H9 (cell line): ENCODE measurements at regions not wholly inside any gene's neighbourhood (a gene's known extent, or its start where the extent isn't known, plus 50 kb on each side); places are given as distances from the start of the nearest gene placed in this dataset.

Source experiments
- DNase-seq: peaks from one replicate; pipeline ENCODE4 v3.0.0-alpha.2; 2017
- H2AFZ ChIP-seq: one replicate; pipeline ENCODE4 v1.6.1; 2013; ENCODE audit warnings: mild to moderate bottlenecking, low read length, control low read depth, moderate library complexity
- H2AK5ac ChIP-seq: 2 replicates; pipeline ENCODE4 v1.6.1; 2013; ENCODE audit warnings: low read length, control low read depth, mixed read lengths; ENCODE audit not compliant: insufficient read length
- H2BK120ac ChIP-seq: one replicate; pipeline ENCODE4 v1.6.1; 2013; ENCODE audit warnings: low read depth, mild to moderate bottlenecking, low read length, control low read depth, inconsistent platforms; ENCODE audit not compliant: poor library complexity, severe bottlenecking
- H2BK12ac ChIP-seq: 2 replicates; pipeline ENCODE4 v1.6.1; 2013; ENCODE audit warnings: low read length, control low read depth, mixed read lengths, low read depth; ENCODE audit not compliant: insufficient read length
- H2BK15ac ChIP-seq: 2 replicates; pipeline ENCODE4 v1.6.1; 2013; ENCODE audit warnings: low read depth, low read length, control low read depth
- H2BK20ac ChIP-seq: one replicate; pipeline ENCODE4 v1.6.1; 2013; ENCODE audit warnings: low read depth, mild to moderate bottlenecking, low read length, control low read depth, inconsistent platforms; ENCODE audit not compliant: poor library complexity, severe bottlenecking
- H2BK5ac ChIP-seq: 2 replicates; pipeline ENCODE4 v1.6.1; 2013; ENCODE audit warnings: low read length, control low read depth, mixed read lengths; ENCODE audit not compliant: insufficient read length
- H3K14ac ChIP-seq: 2 replicates; pipeline ENCODE4 v1.6.1; 2013; ENCODE audit warnings: low read length, control low read depth; ENCODE audit not compliant: insufficient read depth
- H3K18ac ChIP-seq: 2 replicates; pipeline ENCODE4 v1.6.1; 2013; ENCODE audit warnings: low read depth, mild to moderate bottlenecking, mixed read lengths, low read length, control low read depth; ENCODE audit not compliant: insufficient read length
- H3K23ac ChIP-seq: 2 replicates; pipeline ENCODE4 v1.6.1; 2013; ENCODE audit warnings: low read length, control low read depth, mixed read lengths, low read depth; ENCODE audit not compliant: insufficient read length
- H3K23me2 ChIP-seq: 2 replicates; pipeline ENCODE4 v1.6.1; 2013; ENCODE audit warnings: low read depth, mild to moderate bottlenecking, mixed read lengths, low read length, control low read depth; ENCODE audit not compliant: insufficient read length, poor library complexity, severe bottlenecking
- H3K27ac ChIP-seq: 2 replicates; pipeline ENCODE4 v1.5.1; 2013; ENCODE audit warnings: low read length, control low read depth, mixed read lengths, low read depth; ENCODE audit not compliant: insufficient read length
- H3K27me3 ChIP-seq: 2 replicates; pipeline ENCODE4 v1.6.1; 2013; ENCODE audit warnings: low read length, control low read depth, inconsistent platforms; ENCODE audit not compliant: insufficient read depth
- H3K4ac ChIP-seq: 2 replicates; pipeline ENCODE4 v1.6.1; 2013; ENCODE audit warnings: low read depth, mild to moderate bottlenecking, control low read depth, inconsistent platforms, low read length, moderate library complexity
- H3K4me1 ChIP-seq: 2 replicates; pipeline ENCODE4 v1.6.1; 2013; ENCODE audit warnings: low read length, control low read depth, inconsistent platforms; ENCODE audit not compliant: insufficient read depth
- H3K4me2 ChIP-seq: 2 replicates; pipeline ENCODE4 v1.6.1; 2013; ENCODE audit warnings: low read length, control low read depth, mixed read lengths; ENCODE audit not compliant: insufficient read length, insufficient read depth
- H3K56ac ChIP-seq: 2 replicates; pipeline ENCODE4 v1.6.1; 2013; ENCODE audit warnings: low read depth, mild to moderate bottlenecking, mixed read lengths, low read length, control low read depth; ENCODE audit not compliant: insufficient read length
- H3K79me1 ChIP-seq: 2 replicates; pipeline ENCODE4 v1.6.1; 2013; ENCODE audit warnings: low read depth, mild to moderate bottlenecking, moderate library complexity, low read length, control low read depth, inconsistent platforms; ENCODE audit not compliant: insufficient read depth, poor library complexity, severe bottlenecking
- H3K79me2 ChIP-seq: 2 replicates; pipeline ENCODE4 v1.6.1; 2013; ENCODE audit warnings: low read length, control low read depth, inconsistent platforms; ENCODE audit not compliant: insufficient read depth
- H3K9ac ChIP-seq: 2 replicates; pipeline ENCODE4 v1.6.1; 2013; ENCODE audit warnings: low read length, control low read depth, mixed read lengths; ENCODE audit not compliant: insufficient read length; ENCODE audit errors: extremely low read depth
- H3K9me3 ChIP-seq: one replicate; pipeline ENCODE4 v1.6.1; 2013; ENCODE audit warnings: low read depth, low read length, inconsistent platforms; ENCODE audit not compliant: control insufficient read depth
- H3T11ph ChIP-seq: one replicate; pipeline ENCODE4 v1.6.1; 2013; ENCODE audit warnings: mild to moderate bottlenecking, low read length, control low read depth, inconsistent platforms
- H4K20me1 ChIP-seq: one replicate; pipeline ENCODE4 v1.6.1; 2013; ENCODE audit not compliant: control insufficient read depth, insufficient read length, insufficient read depth
- H4K5ac ChIP-seq: 2 replicates; pipeline ENCODE4 v1.6.1; 2013; ENCODE audit warnings: low read depth, mild to moderate bottlenecking, mixed read lengths, low read length, control low read depth; ENCODE audit not compliant: insufficient read length
- H4K8ac ChIP-seq: replicated peaks from 2 replicates; pipeline ENCODE4 v1.6.1; 2013; ENCODE audit warnings: low read length, control low read depth, mixed read lengths, low read depth; ENCODE audit not compliant: insufficient read length
- H4K91ac ChIP-seq: 2 replicates; pipeline ENCODE4 v1.6.1; 2013; ENCODE audit warnings: low read depth, mild to moderate bottlenecking, moderate library complexity, mixed read lengths, low read length, control low read depth; ENCODE audit not compliant: insufficient read length
- H3K27ac Mint-ChIP-seq, 3 experiments: 2 replicates in 2 of 3; 3 replicates in 1 of 3; pipeline ENCODE4 v1.8.0; 2020 to 2021; ENCODE audit warnings: mixed read lengths in 3 of 3, mild to moderate bottlenecking in 1 of 3, moderate library complexity in 1 of 3
- H3K27me3 Mint-ChIP-seq: 2 replicates; pipeline ENCODE4 v1.8.0; 2021; ENCODE audit warnings: low read depth, mild to moderate bottlenecking, moderate library complexity, mixed read lengths
- H3K36me3 Mint-ChIP-seq, 3 experiments: 2 replicates in 2 of 3; 3 replicates in 1 of 3; pipeline ENCODE4 v1.8.0; 2020 to 2021; ENCODE audit warnings: low read depth in 3 of 3, mixed read lengths in 3 of 3; ENCODE audit not compliant: insufficient read depth in 1 of 3
- H3K4me1 Mint-ChIP-seq, 2 experiments: 2 replicates each; pipeline ENCODE4 v1.8.0; 2020; ENCODE audit warnings: mixed read lengths in 2 of 2
- H3K4me3 Mint-ChIP-seq, 2 experiments: 2 replicates in 1 of 2; 3 replicates in 1 of 2; pipeline ENCODE4 v1.8.0; 2020 to 2021; ENCODE audit warnings: mild to moderate bottlenecking in 2 of 2, mixed read lengths in 2 of 2, moderate library complexity in 1 of 2
- H3K9me3 Mint-ChIP-seq, 2 experiments: 2 replicates in 1 of 2; 3 replicates in 1 of 2; pipeline ENCODE4 v1.8.0; 2020; ENCODE audit warnings: mild to moderate bottlenecking in 2 of 2, mixed read lengths in 2 of 2, moderate library complexity in 1 of 2
- CTCF ChIP-seq: fragments of 200-600 bp; sonication (generic); conservative IDR thresholded peaks from 3 replicates; pipeline ENCODE4 v1.8.0; 2021; ENCODE audit warnings: antibody characterized with exemption, mild to moderate bottlenecking
- WGBS: extraction: QIAGEN DNeasy Blood & Tissue Kit; methylation state at CpG from one replicate; pipeline ENCODE4 v1.1.7; 2013; ENCODE audit warnings: missing lambda C conversion rate, low lambda C conversion rate, mixed read lengths; ENCODE audit not compliant: insufficient read length; ENCODE audit errors: extremely low coverage; 5-methylcytosine and 5-hydroxymethylcytosine counted together

- no peak overlapping the region for H3K4me2 ChIP-seq
- no peak overlapping the region for H2AK5ac ChIP-seq
- no peaks in the 10 kb centered on the region for H3K9me3 ChIP-seq
- no peak overlapping the region for H4K5ac ChIP-seq
- H4K8ac ChIP-seq: no peak overlapping the region
- H3K27ac Mint-ChIP-seq: no peak overlapping the region
- no peak overlapping the region for H3K27ac ChIP-seq
- no peak overlapping the region for H3K4me3 Mint-ChIP-seq
- H3K79me1 ChIP-seq: no peaks in the 10 kb centered on the region
- H3K4me1 Mint-ChIP-seq: no peaks in the 10 kb centered on the region
- no peak overlapping the region for H3K9ac ChIP-seq
- peaks cover 0 to 4% of the 10 kb centered on the region in 2 experiments; a peak in 3 of 5 replicates for H3K9me3 Mint-ChIP-seq
- no peaks in the 10 kb centered on the region for H3K79me2 ChIP-seq
- no peaks in the 10 kb centered on the region for H3K27me3 ChIP-seq
- H2BK15ac ChIP-seq: no peak overlapping the region
- H3K4ac ChIP-seq: no peak overlapping the region
- DNase-seq: no peak
- no peak overlapping the region for H4K91ac ChIP-seq
- H3K27me3 Mint-ChIP-seq: no peaks in the 10 kb centered on the region
- no peak overlapping the region for H3K14ac ChIP-seq
- no peaks in the 10 kb centered on the region for H3K4me1 ChIP-seq
- no peaks in the 10 kb centered on the region for H4K20me1 ChIP-seq
- no peak overlapping the region for H3K18ac ChIP-seq
- H3K23me2 ChIP-seq: no peaks in the 10 kb centered on the region
- no peak overlapping the region for H2BK5ac ChIP-seq
- H3K36me3 Mint-ChIP-seq: no peaks in the 10 kb centered on the region
- no peak overlapping the region for H3K56ac ChIP-seq
- no peak overlapping the region for H3T11ph ChIP-seq
- H2BK120ac ChIP-seq: no peak overlapping the region
- TF ChIP-seq CTCF: no peak
- H2BK12ac ChIP-seq: no peak overlapping the region
- WGBS: no CpG with 5 or more reads among the region's 4 CpGs
- H2AFZ ChIP-seq: no peak overlapping the region
- no peak overlapping the region for H2BK20ac ChIP-seq
- H3K23ac ChIP-seq: no peak overlapping the region
Measured at GRCh38 chr15:62278534-62278933, 113.4 kb upstream of the C2CD4B start.
